ENCODE measurements at regions not wholly inside any gene's neighbourhood (a gene's known extent, or its start where the extent isn't known, plus 50 kb on each side); places are given as distances from the start of the nearest gene placed in this dataset.

DNA sequence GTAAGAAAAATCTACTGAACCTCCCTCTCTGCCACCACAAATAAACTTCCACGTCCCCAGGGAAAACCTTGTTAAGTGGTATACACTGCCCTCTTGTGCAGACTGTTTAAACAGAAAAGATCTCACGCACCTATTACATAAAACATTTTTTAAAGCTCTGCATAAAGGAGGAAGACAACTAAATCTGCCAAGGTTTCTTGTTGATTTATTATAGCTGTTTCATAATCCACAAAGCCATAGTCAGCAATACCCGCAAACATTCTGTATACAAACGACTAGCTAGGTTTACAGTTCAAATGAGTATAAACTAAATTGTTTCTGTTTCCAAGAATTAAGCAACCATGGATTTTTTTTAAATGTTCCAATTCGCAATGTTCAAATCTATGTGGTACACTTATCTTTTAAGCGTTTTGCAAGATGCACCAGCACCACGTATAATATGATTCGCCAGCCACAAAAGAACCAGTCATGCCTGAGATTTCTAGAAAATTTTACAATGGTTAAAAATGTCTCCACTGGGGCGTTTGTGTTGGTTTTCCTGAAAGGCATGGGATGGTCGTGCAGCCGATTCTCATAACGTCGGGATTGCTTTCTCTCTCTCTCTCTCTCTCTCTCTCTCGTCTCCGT lies 164.6 kb downstream of the PRKX start:
- CTCF ChIA-PET = interaction anchor here (0.7 kb wide), 2 partner anchors 250 to 252 kb away, joined by 3 read pairs; no protein-coding TSS in a partner anchor
- intact Hi-C loops (cut with micrococcal nuclease; ENCODE audit: unreplicated experiment) = loop anchor here (5.0 kb wide), 1 partner anchor 432 kb away; no protein-coding TSS in a partner anchor
- peak; percentile 80 for DNase-seq (ENCODE audit: low spot score)
- no peaks in the 10 kb centered on the region for H3K4me1 ChIP-seq (ENCODE audit: insufficient read depth, low read length, poor library complexity, severe bottlenecking)
- no peaks in the 10 kb centered on the region for H3K9me3 ChIP-seq (ENCODE audit: low read depth, low read length, poor library complexity, severe bottlenecking)
- no peak overlapping the region for H3K27ac ChIP-seq (ENCODE audit: low read depth, low read length, poor library complexity, severe bottlenecking)
- peak overlapping the region; percentile 34 for H3K4me3 ChIP-seq (ENCODE audit: low read depth, low read length, poor library complexity, severe bottlenecking)
- no peaks in the 10 kb centered on the region for H3K36me3 ChIP-seq (ENCODE audit: insufficient read depth, low read length, poor library complexity, severe bottlenecking)
- TF ChIP-seq, protein P1, sequence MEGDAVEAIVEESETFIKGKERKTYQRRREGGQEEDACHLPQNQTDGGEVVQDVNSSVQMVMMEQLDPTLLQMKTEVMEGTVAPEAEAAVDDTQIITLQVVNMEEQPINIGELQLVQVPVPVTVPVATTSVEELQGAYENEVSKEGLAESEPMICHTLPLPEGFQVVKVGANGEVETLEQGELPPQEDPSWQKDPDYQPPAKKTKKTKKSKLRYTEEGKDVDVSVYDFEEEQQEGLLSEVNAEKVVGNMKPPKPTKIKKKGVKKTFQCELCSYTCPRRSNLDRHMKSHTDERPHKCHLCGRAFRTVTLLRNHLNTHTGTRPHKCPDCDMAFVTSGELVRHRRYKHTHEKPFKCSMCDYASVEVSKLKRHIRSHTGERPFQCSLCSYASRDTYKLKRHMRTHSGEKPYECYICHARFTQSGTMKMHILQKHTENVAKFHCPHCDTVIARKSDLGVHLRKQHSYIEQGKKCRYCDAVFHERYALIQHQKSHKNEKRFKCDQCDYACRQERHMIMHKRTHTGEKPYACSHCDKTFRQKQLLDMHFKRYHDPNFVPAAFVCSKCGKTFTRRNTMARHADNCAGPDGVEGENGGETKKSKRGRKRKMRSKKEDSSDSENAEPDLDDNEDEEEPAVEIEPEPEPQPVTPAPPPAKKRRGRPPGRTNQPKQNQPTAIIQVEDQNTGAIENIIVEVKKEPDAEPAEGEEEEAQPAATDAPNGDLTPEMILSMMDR (conservative IDR thresholded peaks at IDR 0.05; ENCODE audit: low read depth, low read length) = peak; percentile 55
- no peak for TF ChIP-seq EZH2 (IDR thresholded peaks at IDR 0.05; ENCODE audit: borderline replicate concordance, low read depth, low read length, poor library complexity, severe bottlenecking)
- H3K27me3 ChIP-seq (replicated peaks; ENCODE audit: insufficient read depth, low read depth, low read length, poor library complexity) = no peaks in the 10 kb centered on the region
- POLR2A ChIA-PET (ENCODE audit: low non-redundant PET) = no interaction called here
- no TSS peak for BruUV-seq (replicated peaks)

DNA sequence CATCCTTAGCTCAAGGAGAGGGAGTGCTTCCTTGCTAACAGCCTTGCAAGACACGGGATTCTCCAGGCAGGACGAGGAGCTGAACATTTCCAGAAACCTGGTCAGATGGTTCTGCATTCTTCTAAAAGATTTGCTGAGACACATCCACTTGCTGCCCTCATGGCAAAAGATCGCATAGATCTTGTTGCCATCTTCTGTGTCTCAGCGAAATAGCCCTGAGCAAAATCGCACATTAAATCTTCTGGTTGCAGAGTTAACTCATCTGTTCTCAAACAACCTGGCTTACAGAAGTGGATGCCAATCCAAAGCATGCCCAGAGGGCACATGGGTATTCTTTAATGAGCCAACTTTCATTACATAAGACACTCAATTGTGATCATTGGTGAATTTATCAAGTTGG lies 167.5 kb downstream of the PRKX start:
- no peaks in the 10 kb centered on the region for H3K9me3 ChIP-seq (ENCODE audit: low read depth, low read length, poor library complexity, severe bottlenecking)
- ChIA-PET POLR2A (ENCODE audit: low non-redundant PET) (interaction anchor here (0.5 kb wide), 1 partner anchor 630 kb away, joined by 7 read pairs; no protein-coding TSS in a partner anchor), CTCF (no interaction called here)
- no peak overlapping the region for H3K27ac ChIP-seq (ENCODE audit: low read depth, low read length, poor library complexity, severe bottlenecking)
- H3K36me3 ChIP-seq (ENCODE audit: insufficient read depth, low read length, poor library complexity, severe bottlenecking) = no peaks in the 10 kb centered on the region
- H3K27me3 ChIP-seq (replicated peaks; ENCODE audit: insufficient read depth, low read depth, low read length, poor library complexity) = no peaks in the 10 kb centered on the region
- H3K4me3 ChIP-seq (ENCODE audit: low read depth, low read length, poor library complexity, severe bottlenecking) = no peak overlapping the region
- H3K4me1 ChIP-seq (ENCODE audit: insufficient read depth, low read length, poor library complexity, severe bottlenecking) = no peaks in the 10 kb centered on the region
- intact Hi-C loops (cut with micrococcal nuclease; ENCODE audit: unreplicated experiment) = loop anchor here (5.0 kb wide), 1 partner anchor 429 kb away; no protein-coding TSS in a partner anchor
- TF ChIP-seq, protein P1 (conservative IDR thresholded peaks at IDR 0.05; ENCODE audit: low read depth, low read length) = no peak
- TF ChIP-seq EZH2 (IDR thresholded peaks at IDR 0.05; ENCODE audit: borderline replicate concordance, low read depth, low read length, poor library complexity, severe bottlenecking) = no peak
- no peak for DNase-seq (ENCODE audit: low spot score)
- no TSS peak for BruUV-seq (replicated peaks)

DNA sequence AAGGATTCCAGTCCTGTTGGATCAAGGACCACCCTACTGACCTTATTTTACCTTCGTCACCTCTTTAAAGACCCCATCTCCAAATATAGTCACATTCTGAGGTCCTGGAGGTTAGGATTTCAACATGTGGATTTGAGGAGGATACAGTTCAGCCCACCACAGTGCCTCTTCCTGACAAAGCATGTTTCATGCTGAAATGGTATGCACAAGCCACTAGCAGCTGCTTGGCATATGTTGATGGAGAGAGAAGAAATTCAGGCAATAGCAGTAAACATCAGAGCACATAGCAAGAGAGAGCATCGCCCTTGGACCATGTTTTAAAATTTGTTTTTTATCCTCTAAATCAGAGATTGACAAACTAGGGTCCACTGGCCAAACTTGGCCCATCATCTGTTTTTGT lies 172.1 kb downstream of the PRKX start:
- H3K9me3 ChIP-seq (ENCODE audit: low read depth, low read length, poor library complexity, severe bottlenecking) = no peaks in the 10 kb centered on the region
- POLR2A ChIA-PET (ENCODE audit: low non-redundant PET) = no interaction called here
- TF ChIP-seq EZH2 (IDR thresholded peaks at IDR 0.05; ENCODE audit: borderline replicate concordance, low read depth, low read length, poor library complexity, severe bottlenecking) = no peak
- TF ChIP-seq, protein P1 (conservative IDR thresholded peaks at IDR 0.05; ENCODE audit: low read depth, low read length) = no peak
- H3K4me3 ChIP-seq (ENCODE audit: low read depth, low read length, poor library complexity, severe bottlenecking) = no peak overlapping the region
- intact Hi-C loops (cut with micrococcal nuclease; ENCODE audit: unreplicated experiment) = no loop called here
- CTCF ChIA-PET = no interaction called here
- no peaks in the 10 kb centered on the region for H3K36me3 ChIP-seq (ENCODE audit: insufficient read depth, low read length, poor library complexity, severe bottlenecking)
- no peaks in the 10 kb centered on the region for H3K27me3 ChIP-seq (replicated peaks; ENCODE audit: insufficient read depth, low read depth, low read length, poor library complexity)
- H3K27ac ChIP-seq (ENCODE audit: low read depth, low read length, poor library complexity, severe bottlenecking) = no peak overlapping the region
- BruUV-seq (replicated peaks) = no TSS peak
- no peak for DNase-seq (ENCODE audit: low spot score)
- H3K4me1 ChIP-seq (ENCODE audit: insufficient read depth, low read length, poor library complexity, severe bottlenecking) = no peaks in the 10 kb centered on the region

All from A673 (cell line).